BLaER1 treated with 17β-estradiol and CSF1 and Interleukin-3, amounts not matched to agents 10 nM and 100 nM (cell line): ENCODE measurements at regions not wholly inside any gene's neighbourhood (a gene's known extent, or its start where the extent isn't known, plus 50 kb on each side); places are given as distances from the start of the nearest gene placed in this dataset.

ENCODE experiments used
- H3K27ac ChIP-seq, 11 experiments: shearing (Covaris generic); formaldehyde crosslinking; 2 replicates each; pipeline ENCODE4 v1.8.1; 2022
- H3K27me3 ChIP-seq, 11 experiments: shearing (Covaris generic); formaldehyde crosslinking; 2 replicates each; pipeline ENCODE4 v1.8.1; 2022
- H3K36me3 ChIP-seq, 11 experiments: shearing (Covaris generic); formaldehyde crosslinking; 2 replicates each; pipeline ENCODE4 v1.8.1; 2022
- H3K4me1 ChIP-seq, 10 experiments: shearing (Covaris generic); formaldehyde crosslinking; 2 replicates each; pipeline ENCODE4 v1.8.1; 2022
- H3K4me2 ChIP-seq, 11 experiments: shearing (Covaris generic); formaldehyde crosslinking; 2 replicates each; pipeline ENCODE4 v1.8.1; 2022
- H3K4me3 ChIP-seq, 10 experiments: shearing (Covaris generic); formaldehyde crosslinking; 2 replicates each; pipeline ENCODE4 v1.8.1; 2022
- H3K9ac ChIP-seq, 11 experiments: shearing (Covaris generic); formaldehyde crosslinking; 2 replicates each; pipeline ENCODE4 v1.8.1; 2022
- H3K9me3 ChIP-seq, 11 experiments: shearing (Covaris generic); formaldehyde crosslinking; replicated peaks in 1 of 11; 2 replicates each; pipeline ENCODE4 v1.8.1; 2022
- H4K20me1 ChIP-seq, 11 experiments: shearing (Covaris generic); formaldehyde crosslinking; 2 replicates each; pipeline ENCODE4 v1.8.1; 2022
- Cebpa-rat ChIP-seq, 11 experiments: shearing (Covaris generic); IDR thresholded peaks; 2 replicates each; pipeline ENCODE4 v1.8.1; 2022

DNA sequence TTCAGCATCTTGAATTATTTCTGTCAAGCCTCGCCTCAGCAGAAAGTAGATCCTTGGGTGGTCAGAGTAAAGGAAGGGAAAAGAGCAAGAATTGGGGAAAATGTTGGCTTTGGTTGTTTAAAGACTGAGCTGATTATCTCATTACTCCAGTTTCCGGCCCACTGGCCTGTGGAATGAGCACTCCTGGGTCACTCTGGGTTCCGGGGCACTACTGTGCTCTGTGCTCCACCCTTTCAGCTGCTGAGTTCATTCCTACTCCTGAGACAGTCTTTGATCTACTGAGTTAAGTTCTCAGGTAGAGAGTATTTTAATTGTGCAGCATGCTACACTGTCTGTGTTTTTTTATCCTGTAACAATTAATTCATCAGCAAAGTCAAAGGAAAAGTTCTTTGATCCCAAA, 427.7 kb downstream of the CDH2 start:
- no peak for TF ChIP-seq Cebpa-rat (IDR thresholded peaks at IDR 0.05)

DNA sequence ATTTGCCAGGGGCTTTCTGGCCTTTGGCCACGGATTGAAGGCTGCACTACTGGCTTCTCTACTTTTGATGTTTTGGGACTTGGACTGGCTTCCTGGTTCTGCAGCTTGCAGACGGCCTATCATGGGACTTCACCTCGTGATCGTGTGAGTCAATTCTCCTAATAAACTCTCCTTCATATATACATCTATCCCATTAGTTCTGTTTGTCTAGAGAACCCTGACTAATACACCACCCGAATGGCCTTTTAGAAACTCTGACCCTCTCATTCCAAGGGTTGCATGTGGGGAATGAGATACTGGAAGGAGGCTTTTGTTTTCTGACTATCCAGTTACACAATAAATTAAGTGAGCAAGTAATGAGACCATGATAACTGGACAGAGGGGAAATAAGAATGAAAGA, 430.7 kb downstream of the CDH2 start:
- H3K9me3 ChIP-seq: no peaks in the 10 kb centered on the region
- H4K20me1 ChIP-seq: no peaks in the 10 kb centered on the region
- no peak overlapping the region for H3K4me2 ChIP-seq

More for the DNA sequence above, 427.7 kb downstream of the CDH2 start:
- Histone ChIP-seq H3K27me3 (no peaks in the 10 kb centered on the region), H3K36me3 (no peaks in the 10 kb centered on the region), H3K9ac (no peak overlapping the region), H3K4me3 (no peak overlapping the region), H4K20me1 (no peaks in the 10 kb centered on the region), H3K4me1 (no peaks in the 10 kb centered on the region), H3K9me3 (no peaks in the 10 kb centered on the region), H3K27ac (no peak overlapping the region), H3K4me2 (no peak overlapping the region)

DNA sequence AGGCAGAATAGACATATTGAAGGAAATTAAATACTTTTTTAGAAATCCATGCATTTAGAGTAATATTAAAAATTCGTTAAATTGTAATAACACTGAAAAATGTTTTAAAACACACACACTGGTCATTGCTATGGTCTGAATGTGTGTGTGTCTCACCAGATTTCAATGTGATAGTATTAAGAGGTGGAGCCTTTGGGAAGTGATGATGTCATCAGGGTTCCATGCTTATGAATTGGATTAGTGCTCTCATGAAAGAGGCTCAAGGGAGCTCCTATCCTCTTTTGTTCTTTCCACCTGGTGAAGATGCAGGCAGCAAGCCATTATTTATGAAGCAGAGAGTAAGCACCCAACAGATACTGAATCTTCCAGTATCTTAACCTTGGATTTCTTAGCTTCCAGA, 441.8 kb downstream of the CDH2 start:
- H3K9me3 ChIP-seq: peaks cover 0 to 4% (median 3%) of the 10 kb centered on the region in 11 experiments; a peak in 16 of 22 replicates
- H3K9ac ChIP-seq: no peak overlapping the region
- no peaks in the 10 kb centered on the region for H3K36me3 ChIP-seq
- H3K27me3 ChIP-seq: no peaks in the 10 kb centered on the region
- H3K4me1 ChIP-seq: no peaks in the 10 kb centered on the region
- no peaks in the 10 kb centered on the region for H4K20me1 ChIP-seq
- H3K27ac ChIP-seq: no peak overlapping the region
- no peak overlapping the region for H3K4me3 ChIP-seq
- TF ChIP-seq Cebpa-rat (IDR thresholded peaks at IDR 0.05): no peak
- no peak overlapping the region for H3K4me2 ChIP-seq

More for the DNA sequence above, 430.7 kb downstream of the CDH2 start:
- Histone ChIP-seq H3K36me3 (no peaks in the 10 kb centered on the region), H3K9ac (no peak overlapping the region), H3K4me3 (no peak overlapping the region), H3K4me1 (no peaks in the 10 kb centered on the region), H3K27me3 (no peaks in the 10 kb centered on the region), H3K27ac (no peak overlapping the region)
- no peak for TF ChIP-seq Cebpa-rat (IDR thresholded peaks at IDR 0.05)

DNA sequence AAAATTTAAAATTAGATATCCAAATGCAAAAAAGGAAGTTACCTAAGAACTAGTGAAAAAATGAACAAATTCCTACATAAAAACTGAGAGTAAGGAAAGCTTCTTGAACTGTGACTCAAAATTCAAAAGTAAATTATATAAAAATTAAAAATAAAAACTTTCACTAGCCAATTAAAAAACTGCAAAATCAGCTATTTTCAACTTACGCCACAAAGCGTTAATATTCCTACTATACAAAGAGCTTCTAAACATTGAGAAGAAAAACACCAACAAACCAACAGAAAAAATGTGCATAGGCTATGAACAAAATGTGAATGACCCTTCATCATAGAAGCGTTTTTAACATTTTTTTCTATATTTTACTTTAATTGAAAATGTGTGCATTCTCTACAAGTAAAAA, 445.7 kb downstream of the CDH2 start:
- Histone ChIP-seq H3K9me3 (peaks cover 26 to 33% (median 29%) of the 10 kb centered on the region in 11 experiments), H4K20me1 (no peaks in the 10 kb centered on the region), H3K36me3 (no peaks in the 10 kb centered on the region), H3K4me1 (peaks cover 0 to 5% (median 0%) of the 10 kb centered on the region in 10 experiments; a peak in 1 of 20 replicates), H3K27me3 (no peaks in the 10 kb centered on the region), H3K4me3 (no peak overlapping the region), H3K9ac (no peak overlapping the region), H3K27ac (no peak overlapping the region), H3K4me2 (no peak overlapping the region)
- TF ChIP-seq Cebpa-rat (IDR thresholded peaks at IDR 0.05): no peak

DNA sequence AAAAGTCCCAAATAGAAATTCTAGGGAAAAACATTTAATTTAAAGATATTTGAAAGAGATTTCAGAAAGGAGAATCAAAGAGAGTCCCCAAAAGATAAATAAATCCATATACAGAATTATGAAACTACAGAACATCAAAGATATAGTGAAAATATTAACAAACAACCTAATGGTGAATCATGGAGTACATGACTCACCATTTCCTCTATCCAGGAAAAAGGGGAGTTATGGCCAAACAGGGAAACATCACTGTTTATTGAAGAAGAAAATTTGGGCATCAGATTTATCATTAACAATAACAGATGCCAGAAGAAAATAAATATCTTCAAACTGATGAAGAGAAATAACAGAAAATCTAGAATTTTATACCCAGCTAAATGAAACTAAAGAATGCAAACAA, 448.3 kb downstream of the CDH2 start:
- peaks cover 26 to 33% (median 29%) of the 10 kb centered on the region in 11 experiments for H3K9me3 ChIP-seq
- no peaks in the 10 kb centered on the region for H4K20me1 ChIP-seq
- no peak overlapping the region for H3K27ac ChIP-seq
- no peaks in the 10 kb centered on the region for H3K27me3 ChIP-seq
- H3K36me3 ChIP-seq: no peaks in the 10 kb centered on the region
- H3K4me2 ChIP-seq: no peak overlapping the region
- peaks cover 0 to 10% (median 0%) of the 10 kb centered on the region in 10 experiments; a peak in 1 of 20 replicates for H3K4me1 ChIP-seq
- TF ChIP-seq Cebpa-rat (IDR thresholded peaks at IDR 0.05): no peak
- no peak overlapping the region for H3K9ac ChIP-seq
- H3K4me3 ChIP-seq: no peak overlapping the region

DNA sequence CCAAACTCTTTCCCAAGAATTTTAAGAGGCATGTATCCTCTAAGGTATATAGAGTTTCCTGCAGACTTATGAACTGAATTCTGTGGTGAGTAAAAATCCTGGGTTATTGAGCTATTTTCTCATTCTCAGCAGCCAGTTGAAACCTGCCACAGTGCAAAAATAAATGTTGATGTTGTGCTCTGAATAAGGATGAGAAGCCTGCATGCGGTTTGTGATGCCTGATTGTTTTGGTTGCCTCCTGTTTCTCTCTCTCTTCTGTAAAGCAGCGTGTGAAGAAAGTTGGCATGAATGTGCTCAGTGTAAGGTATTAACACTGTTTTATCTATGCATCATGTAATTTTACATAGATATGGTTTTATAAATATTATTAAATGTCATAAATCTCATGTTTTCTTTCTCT, 452.6 kb downstream of the CDH2 start:
- no peaks in the 10 kb centered on the region for H3K27me3 ChIP-seq
- peaks cover 0 to 10% (median 0%) of the 10 kb centered on the region in 10 experiments; a peak in 1 of 20 replicates for H3K4me1 ChIP-seq
- no peaks in the 10 kb centered on the region for H4K20me1 ChIP-seq
- H3K4me3 ChIP-seq: no peak overlapping the region
- H3K9me3 ChIP-seq: peaks cover 18 to 22% (median 19%) of the 10 kb centered on the region in 11 experiments
- H3K27ac ChIP-seq: no peak overlapping the region
- no peak overlapping the region for H3K4me2 ChIP-seq
- no peaks in the 10 kb centered on the region for H3K36me3 ChIP-seq
- TF ChIP-seq Cebpa-rat (IDR thresholded peaks at IDR 0.05): no peak
- no peak overlapping the region for H3K9ac ChIP-seq

DNA sequence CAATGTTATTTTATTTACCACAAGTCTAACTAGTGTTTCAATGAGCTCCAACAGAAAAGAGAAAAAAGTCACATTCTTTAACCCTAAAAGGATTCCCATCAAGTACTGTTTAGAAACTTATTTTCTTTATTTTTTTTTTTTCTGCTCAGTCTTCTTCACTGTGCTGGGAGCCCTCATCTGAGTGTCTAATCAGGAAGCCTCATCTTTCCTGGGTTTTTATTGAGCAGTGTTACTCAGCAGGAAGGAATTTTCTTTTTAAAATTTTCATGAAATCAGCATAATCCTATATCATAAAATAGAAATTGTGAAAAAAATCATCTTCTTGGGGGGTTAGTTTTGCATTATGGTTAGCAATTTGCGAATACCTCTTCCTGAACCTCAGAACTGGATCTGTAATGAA, 453.8 kb downstream of the CDH2 start:
- no peak overlapping the region for H3K4me3 ChIP-seq

DNA sequence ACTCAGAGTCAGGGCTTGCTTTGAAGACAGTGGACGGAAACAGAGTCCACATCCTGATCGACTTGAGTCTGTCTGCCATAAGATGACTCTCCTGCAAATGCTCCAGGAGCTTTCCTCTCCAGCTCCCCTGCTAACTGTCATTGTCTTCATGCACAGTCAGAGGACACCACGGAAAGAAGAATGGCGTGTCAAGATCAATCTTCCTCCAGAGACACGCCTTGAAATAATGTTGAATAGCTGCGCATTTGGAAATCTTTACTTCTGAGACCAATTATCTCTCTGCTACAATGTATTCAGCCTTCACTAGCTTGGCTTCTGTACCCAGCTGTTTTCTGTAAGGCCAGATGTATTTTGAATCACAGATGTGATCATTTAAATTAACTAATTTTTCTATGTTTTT, 457.2 kb downstream of the CDH2 start:
- TF ChIP-seq Cebpa-rat (IDR thresholded peaks at IDR 0.05): no peak
- Histone ChIP-seq H3K9me3 (no peaks in the 10 kb centered on the region), H3K27me3 (no peaks in the 10 kb centered on the region), H3K4me3 (no peak overlapping the region), H3K4me1 (0 out of 20 replicates have a peak, but pooled peaks cover 0 to 3% (median 0%) of the 10 kb centered on the region in 10 experiments), H3K9ac (no peak overlapping the region), H3K36me3 (no peaks in the 10 kb centered on the region), H3K4me2 (no peak overlapping the region), H4K20me1 (no peaks in the 10 kb centered on the region), H3K27ac (no peak overlapping the region)

More for the DNA sequence above, 453.8 kb downstream of the CDH2 start:
- Histone ChIP-seq H3K4me2 (no peak overlapping the region), H4K20me1 (no peaks in the 10 kb centered on the region), H3K36me3 (no peaks in the 10 kb centered on the region), H3K4me1 (peaks cover 0 to 10% (median 0%) of the 10 kb centered on the region in 10 experiments; a peak in 1 of 20 replicates), H3K27ac (no peak overlapping the region), H3K27me3 (no peaks in the 10 kb centered on the region), H3K9ac (no peak overlapping the region), H3K9me3 (peaks cover 6 to 10% (median 7%) of the 10 kb centered on the region in 11 experiments)
- no peak for TF ChIP-seq Cebpa-rat (IDR thresholded peaks at IDR 0.05)

DNA sequence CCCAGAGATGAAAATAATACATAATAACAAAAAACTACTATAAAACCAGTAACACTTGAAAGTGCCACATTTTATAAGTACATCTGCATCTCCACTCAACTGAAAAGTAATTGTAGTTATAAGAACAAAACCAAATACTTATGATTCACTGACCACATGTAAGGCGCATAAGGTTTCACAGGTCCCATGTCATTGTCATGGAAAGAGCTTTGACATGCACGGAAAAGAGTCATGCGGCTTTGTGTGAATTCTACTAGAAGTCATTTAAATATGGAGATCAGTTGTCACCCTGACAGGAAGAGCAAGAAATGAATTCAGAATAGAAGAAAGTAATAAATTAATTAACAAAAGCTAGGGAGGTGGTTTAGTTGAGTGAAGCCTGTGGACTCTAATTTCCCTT, 459.1 kb downstream of the CDH2 start:
- Histone ChIP-seq H3K4me3 (no peak overlapping the region), H3K4me2 (no peak overlapping the region), H3K27me3 (no peaks in the 10 kb centered on the region), H3K27ac (no peak overlapping the region), H3K9me3 (no peaks in the 10 kb centered on the region), H3K9ac (no peak overlapping the region), H3K4me1 (peaks cover 0 to 15% (median 0%) of the 10 kb centered on the region in 10 experiments; a peak in 1 of 20 replicates), H4K20me1 (no peaks in the 10 kb centered on the region), H3K36me3 (no peaks in the 10 kb centered on the region)
- no peak for TF ChIP-seq Cebpa-rat (IDR thresholded peaks at IDR 0.05)

DNA sequence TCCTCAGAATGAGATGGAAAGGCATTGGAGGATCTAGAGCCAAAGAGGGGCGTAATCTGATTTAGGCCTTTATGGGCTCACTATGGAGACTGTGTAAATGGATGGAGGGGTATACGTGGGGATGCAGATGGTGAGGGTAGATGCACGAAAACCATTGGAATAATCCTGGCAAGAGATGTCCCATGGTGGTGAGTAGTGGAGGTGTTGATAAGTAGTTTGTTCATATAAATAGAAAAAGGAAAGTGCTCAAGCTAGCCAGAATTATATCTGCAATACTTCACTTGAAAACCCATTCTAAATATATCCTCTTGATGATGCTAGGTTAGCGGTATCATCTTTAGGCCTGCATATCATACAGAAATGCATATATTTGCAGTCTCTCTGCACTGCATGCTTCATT, 459.7 kb downstream of the CDH2 start:
- Histone ChIP-seq H3K9me3 (no peaks in the 10 kb centered on the region), H4K20me1 (no peaks in the 10 kb centered on the region), H3K27ac (no peak overlapping the region), H3K36me3 (no peaks in the 10 kb centered on the region), H3K9ac (no peak overlapping the region), H3K4me3 (no peak overlapping the region), H3K4me1 (peaks cover 0 to 15% (median 0%) of the 10 kb centered on the region in 10 experiments; a peak in 1 of 20 replicates), H3K4me2 (no peak overlapping the region), H3K27me3 (no peaks in the 10 kb centered on the region)
- no peak for TF ChIP-seq Cebpa-rat (IDR thresholded peaks at IDR 0.05)
